Endothelial cell (in vitro differentiated cells): ENCODE measurements at regions not wholly inside any gene's neighbourhood (a gene's known extent, or its start where the extent isn't known, plus 50 kb on each side); places are given as distances from the start of the nearest gene placed in this dataset.

Experiments
- DNase-seq: peaks from one replicate; pipeline ENCODE4 v3.0.0; 2021; ENCODE audit warnings: low spot score
- H3K27ac Mint-ChIP-seq: one replicate; pipeline ENCODE4 v1.8.0; 2021; ENCODE audit warnings: mixed read lengths, inconsistent platforms; ENCODE audit not compliant: unreplicated experiment
- H3K27me3 Mint-ChIP-seq: one replicate; pipeline ENCODE4 v1.8.0; 2021; ENCODE audit warnings: mild to moderate bottlenecking, moderate library complexity, mixed read lengths, inconsistent platforms; ENCODE audit not compliant: unreplicated experiment
- H3K36me3 Mint-ChIP-seq: one replicate; pipeline ENCODE4 v1.8.0; 2021; ENCODE audit warnings: mild to moderate bottlenecking, low read depth, mixed read lengths, inconsistent platforms; ENCODE audit not compliant: unreplicated experiment
- H3K4me1 Mint-ChIP-seq: one replicate; pipeline ENCODE4 v1.8.0; 2021; ENCODE audit warnings: mild to moderate bottlenecking, mixed read lengths, inconsistent platforms; ENCODE audit not compliant: unreplicated experiment
- H3K4me3 Mint-ChIP-seq: one replicate; pipeline ENCODE4 v1.8.0; 2021; ENCODE audit warnings: mild to moderate bottlenecking, mixed read lengths, inconsistent platforms; ENCODE audit not compliant: unreplicated experiment
- H3K9me3 Mint-ChIP-seq: one replicate; pipeline ENCODE4 v1.8.0; 2021; ENCODE audit warnings: mixed read lengths, inconsistent platforms; ENCODE audit not compliant: unreplicated experiment
- CTCF ChIP-seq: fragments of 200-600 bp; sonication (generic); IDR thresholded peaks from one replicate; pipeline ENCODE4 v1.5.0; 2021; ENCODE audit warnings: antibody characterized with exemption; ENCODE audit not compliant: unreplicated experiment

GRCh38 chr15:97085731-97086130 lies 755.2 kb downstream of the NR2F2 start:
- H3K4me3 Mint-ChIP-seq = no peak overlapping the region
- no peaks in the 10 kb centered on the region for H3K36me3 Mint-ChIP-seq
- no peak overlapping the region for H3K27ac Mint-ChIP-seq
- H3K4me1 Mint-ChIP-seq = no peaks in the 10 kb centered on the region
- no peak for DNase-seq
- TF ChIP-seq CTCF = no peak
- no peaks in the 10 kb centered on the region for H3K9me3 Mint-ChIP-seq
- H3K27me3 Mint-ChIP-seq = no peaks in the 10 kb centered on the region

GRCh38 chr15:97087006-97087741 lies 756.7 kb downstream of the NR2F2 start:
- H3K4me3 Mint-ChIP-seq = no peak overlapping the region
- no peak for TF ChIP-seq CTCF
- no peak overlapping the region for H3K27ac Mint-ChIP-seq
- H3K9me3 Mint-ChIP-seq = no peaks in the 10 kb centered on the region
- peaks cover under 1% of the 10 kb centered on the region for H3K27me3 Mint-ChIP-seq
- no peak for DNase-seq
- H3K4me1 Mint-ChIP-seq = no peaks in the 10 kb centered on the region
- H3K36me3 Mint-ChIP-seq = no peaks in the 10 kb centered on the region

GRCh38 chr15:97091093-97091492 lies 760.6 kb downstream of the NR2F2 start:
- peaks cover 2% of the 10 kb centered on the region for H3K27me3 Mint-ChIP-seq
- no peak overlapping the region for H3K27ac Mint-ChIP-seq
- H3K4me3 Mint-ChIP-seq = no peak overlapping the region
- TF ChIP-seq CTCF = no peak
- no peaks in the 10 kb centered on the region for H3K4me1 Mint-ChIP-seq
- no peaks in the 10 kb centered on the region for H3K36me3 Mint-ChIP-seq
- H3K9me3 Mint-ChIP-seq = no peaks in the 10 kb centered on the region
- DNase-seq = no peak

- H3K4me3 Mint-ChIP-seq = no peak overlapping the region
- DNase-seq = no peak
- no peak for TF ChIP-seq CTCF
- no peaks in the 10 kb centered on the region for H3K36me3 Mint-ChIP-seq
- peaks cover 2% of the 10 kb centered on the region for H3K27me3 Mint-ChIP-seq
- no peaks in the 10 kb centered on the region for H3K4me1 Mint-ChIP-seq
- H3K27ac Mint-ChIP-seq = no peak overlapping the region
- no peaks in the 10 kb centered on the region for H3K9me3 Mint-ChIP-seq
These were observed 762.2 kb downstream of the NR2F2 start for GRCh38 chr15:97092656-97093055.

GRCh38 chr15:97096303-97096835 lies 765.9 kb downstream of the NR2F2 start:
- no peak overlapping the region for H3K27ac Mint-ChIP-seq
- H3K4me1 Mint-ChIP-seq = no peaks in the 10 kb centered on the region
- no peaks in the 10 kb centered on the region for H3K9me3 Mint-ChIP-seq
- no peak for TF ChIP-seq CTCF
- no peaks in the 10 kb centered on the region for H3K36me3 Mint-ChIP-seq
- no peak for DNase-seq
- no peak overlapping the region for H3K4me3 Mint-ChIP-seq
- peaks cover 6% of the 10 kb centered on the region for H3K27me3 Mint-ChIP-seq
